LNCaP clone FGC (cell line): ENCODE measurements at regions not wholly inside any gene's neighbourhood (a gene's known extent, or its start where the extent isn't known, plus 50 kb on each side); places are given as distances from the start of the nearest gene placed in this dataset.
"Not testable (repeated sequence)": the region's sequence is repeated elsewhere in the genome, so short reads cannot be mapped to it uniquely, and the experiment has no call there.

ENCODE experiments used
- DNase-seq: peaks from one replicate; pipeline ENCODE4 v3.0.0-alpha.2; 2011; ENCODE audit warnings: low read depth
- H3K4me3 ChIP-seq: 2 replicates; pipeline ENCODE4 v1.5.1; 2011; ENCODE audit warnings: mild to moderate bottlenecking, low read depth, low read length, control low read depth
- TF ChIP-seq, protein P1 (sequence below): IDR thresholded peaks from 2 replicates; pipeline ENCODE4 v1.5.1; 2012; ENCODE audit warnings: mild to moderate bottlenecking; ENCODE audit not compliant: control insufficient read depth, insufficient read depth; ENCODE audit errors: extremely low read depth

DNA sequence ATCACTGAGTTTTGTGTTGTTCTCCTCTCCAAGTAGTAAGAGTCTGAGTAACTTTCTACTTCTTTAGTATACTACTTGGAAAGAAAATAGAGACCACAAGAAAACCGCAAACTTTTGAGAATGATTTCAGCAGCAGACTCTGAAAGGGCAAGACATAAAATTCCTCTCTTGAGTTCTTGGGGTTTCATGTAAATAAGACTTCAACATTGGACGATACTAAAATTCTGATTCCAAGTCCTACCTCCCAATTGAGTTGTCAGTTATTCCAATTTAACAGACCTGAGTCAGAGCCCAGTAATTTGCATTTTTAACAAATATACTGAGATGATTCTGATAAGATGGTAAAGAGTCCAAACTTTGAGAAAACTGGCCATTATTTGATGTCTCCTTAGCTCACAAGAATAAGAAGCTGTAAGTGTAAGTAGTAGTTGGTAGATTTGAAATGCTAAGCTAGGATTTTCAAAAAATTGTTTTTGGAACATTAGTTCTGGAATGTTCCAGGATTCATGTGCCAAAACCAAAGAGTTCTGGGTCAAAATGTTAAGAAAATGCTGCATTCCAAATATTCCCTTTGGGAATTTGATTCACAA lies 261.6 kb upstream of the SPOPL start:
- no peak overlapping the region for H3K4me3 ChIP-seq
- TF ChIP-seq, protein P1, sequence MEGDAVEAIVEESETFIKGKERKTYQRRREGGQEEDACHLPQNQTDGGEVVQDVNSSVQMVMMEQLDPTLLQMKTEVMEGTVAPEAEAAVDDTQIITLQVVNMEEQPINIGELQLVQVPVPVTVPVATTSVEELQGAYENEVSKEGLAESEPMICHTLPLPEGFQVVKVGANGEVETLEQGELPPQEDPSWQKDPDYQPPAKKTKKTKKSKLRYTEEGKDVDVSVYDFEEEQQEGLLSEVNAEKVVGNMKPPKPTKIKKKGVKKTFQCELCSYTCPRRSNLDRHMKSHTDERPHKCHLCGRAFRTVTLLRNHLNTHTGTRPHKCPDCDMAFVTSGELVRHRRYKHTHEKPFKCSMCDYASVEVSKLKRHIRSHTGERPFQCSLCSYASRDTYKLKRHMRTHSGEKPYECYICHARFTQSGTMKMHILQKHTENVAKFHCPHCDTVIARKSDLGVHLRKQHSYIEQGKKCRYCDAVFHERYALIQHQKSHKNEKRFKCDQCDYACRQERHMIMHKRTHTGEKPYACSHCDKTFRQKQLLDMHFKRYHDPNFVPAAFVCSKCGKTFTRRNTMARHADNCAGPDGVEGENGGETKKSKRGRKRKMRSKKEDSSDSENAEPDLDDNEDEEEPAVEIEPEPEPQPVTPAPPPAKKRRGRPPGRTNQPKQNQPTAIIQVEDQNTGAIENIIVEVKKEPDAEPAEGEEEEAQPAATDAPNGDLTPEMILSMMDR = no peak
- DNase-seq = no peak

- TF ChIP-seq, protein P1 = no peak
- no peak for DNase-seq
- no peak overlapping the region for H3K4me3 ChIP-seq
These were observed 258.2 kb upstream of the SPOPL start for GRCh38 chr2:138243372-138243771.

DNA sequence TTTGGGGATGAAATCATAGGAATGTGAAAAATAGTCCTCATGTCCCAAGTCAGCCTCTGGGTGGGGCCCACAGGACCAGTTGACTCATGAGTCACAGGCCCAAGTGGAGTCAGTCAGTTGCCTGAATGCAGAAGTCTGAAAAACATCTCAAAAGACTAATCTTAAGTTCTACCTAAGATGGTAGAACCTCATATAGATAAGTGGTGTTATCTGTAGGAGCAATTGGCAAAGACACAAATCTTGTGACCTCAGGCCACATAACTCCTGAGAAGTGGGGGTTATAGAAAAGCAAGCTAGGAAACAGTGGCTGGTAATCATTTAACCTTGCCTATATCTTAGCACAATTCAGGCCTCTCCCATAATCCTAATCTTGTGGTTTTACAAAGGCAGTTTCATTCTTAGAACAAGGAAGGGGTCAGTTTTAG lies 257.1 kb upstream of the SPOPL start:
- DNase-seq = no peak
- H3K4me3 ChIP-seq = no peak overlapping the region
- TF ChIP-seq, protein P1 = no peak

GRCh38 chr2:138245310-138245709 lies 256.3 kb upstream of the SPOPL start:
- H3K4me3 ChIP-seq = no peak overlapping the region
- DNase-seq = no peak
- TF ChIP-seq, protein P1 = no peak

- H3K4me3 ChIP-seq = no peak overlapping the region
- no peak for DNase-seq
- TF ChIP-seq, protein P1 = no peak
These were observed 254.3 kb upstream of the SPOPL start for GRCh38 chr2:138247302-138247701.

- TF ChIP-seq, protein P1 = no peak
- DNase-seq = no peak
- H3K4me3 ChIP-seq = no peak overlapping the region
These were observed 252.4 kb upstream of the SPOPL start for GRCh38 chr2:138249207-138249606.

DNA sequence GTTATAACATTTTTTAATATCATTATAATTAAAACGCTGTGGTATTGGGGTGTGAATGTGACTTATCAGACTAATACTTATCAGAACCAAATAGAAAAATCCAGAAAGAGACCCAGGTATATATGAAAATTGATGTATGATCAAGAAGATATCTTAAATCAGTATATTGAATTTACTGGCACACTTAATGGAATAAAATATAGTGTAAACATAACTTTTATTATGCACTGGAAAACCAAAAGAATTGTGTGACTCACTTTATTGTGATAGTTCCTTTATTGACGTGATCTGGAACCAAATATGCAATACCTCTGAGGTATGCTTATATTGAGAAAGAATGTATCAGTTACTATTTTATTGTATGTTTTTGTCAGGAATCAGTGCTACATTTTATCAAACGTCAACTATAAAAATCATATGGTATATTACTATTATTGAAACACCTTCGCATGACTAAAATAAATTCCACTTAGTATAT lies 250.7 kb upstream of the SPOPL start:
- DNase-seq, H3K4me3 ChIP-seq: not testable (repeated sequence)
